ENCODE measurements at regions not wholly inside any gene's neighbourhood (a gene's known extent, or its start where the extent isn't known, plus 50 kb on each side); places are given as distances from the start of the nearest gene placed in this dataset.

GRCh38 chr2:216802516-216803215, 57.2 kb downstream of the TNP1 start:
- no peak for DNase-seq
- intact Hi-C loops (cut with DNase I), result no loop called here
- no peak for TF ChIP-seq POLR2A (IDR thresholded peaks at IDR 0.05)
- WGBS, 3 donors, result 92 to 93% (median 92%) methylated on average over 10 of the region's 10 CpGs
- no peaks in the 10 kb centered on the region for H3K9me3 ChIP-seq
- H3K27ac ChIP-seq, result peak overlapping the region in 1 of 2 donors; percentile 26
- H3K4me3 ChIP-seq, result no peak overlapping the region
- H3K36me3 ChIP-seq, result no peaks in the 10 kb centered on the region
- no peaks in the 10 kb centered on the region for H3K27me3 ChIP-seq
- peaks cover 15% of the 10 kb centered on the region for H3K4me1 ChIP-seq (ENCODE audit: insufficient read depth)

- peak overlapping the region in 1 of 2 donors; percentile 67 for H3K27ac ChIP-seq
- H3K4me3 ChIP-seq, result no peak overlapping the region
- H3K9me3 ChIP-seq, result no peaks in the 10 kb centered on the region
- no peaks in the 10 kb centered on the region for H3K27me3 ChIP-seq
- H3K36me3 ChIP-seq, result no peaks in the 10 kb centered on the region
- TF ChIP-seq, protein P1, sequence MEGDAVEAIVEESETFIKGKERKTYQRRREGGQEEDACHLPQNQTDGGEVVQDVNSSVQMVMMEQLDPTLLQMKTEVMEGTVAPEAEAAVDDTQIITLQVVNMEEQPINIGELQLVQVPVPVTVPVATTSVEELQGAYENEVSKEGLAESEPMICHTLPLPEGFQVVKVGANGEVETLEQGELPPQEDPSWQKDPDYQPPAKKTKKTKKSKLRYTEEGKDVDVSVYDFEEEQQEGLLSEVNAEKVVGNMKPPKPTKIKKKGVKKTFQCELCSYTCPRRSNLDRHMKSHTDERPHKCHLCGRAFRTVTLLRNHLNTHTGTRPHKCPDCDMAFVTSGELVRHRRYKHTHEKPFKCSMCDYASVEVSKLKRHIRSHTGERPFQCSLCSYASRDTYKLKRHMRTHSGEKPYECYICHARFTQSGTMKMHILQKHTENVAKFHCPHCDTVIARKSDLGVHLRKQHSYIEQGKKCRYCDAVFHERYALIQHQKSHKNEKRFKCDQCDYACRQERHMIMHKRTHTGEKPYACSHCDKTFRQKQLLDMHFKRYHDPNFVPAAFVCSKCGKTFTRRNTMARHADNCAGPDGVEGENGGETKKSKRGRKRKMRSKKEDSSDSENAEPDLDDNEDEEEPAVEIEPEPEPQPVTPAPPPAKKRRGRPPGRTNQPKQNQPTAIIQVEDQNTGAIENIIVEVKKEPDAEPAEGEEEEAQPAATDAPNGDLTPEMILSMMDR (IDR thresholded peaks at IDR 0.05), result no peak
- TF ChIP-seq POLR2A (IDR thresholded peaks at IDR 0.05), result no peak
- TF ChIP-seq EP300 (IDR thresholded peaks at IDR 0.05), result no peak
- intact Hi-C loops (cut with DNase I), result no loop called here
- no peak for DNase-seq
- 17 to 22% (median 17%) methylated on average over 3 of the region's 3 CpGs for WGBS, 3 donors
- H3K4me1 ChIP-seq (ENCODE audit: insufficient read depth), result peaks cover 15% of the 10 kb centered on the region
These were observed 59.0 kb downstream of the TNP1 start for GRCh38 chr2:216800836-216801235.

DNA sequence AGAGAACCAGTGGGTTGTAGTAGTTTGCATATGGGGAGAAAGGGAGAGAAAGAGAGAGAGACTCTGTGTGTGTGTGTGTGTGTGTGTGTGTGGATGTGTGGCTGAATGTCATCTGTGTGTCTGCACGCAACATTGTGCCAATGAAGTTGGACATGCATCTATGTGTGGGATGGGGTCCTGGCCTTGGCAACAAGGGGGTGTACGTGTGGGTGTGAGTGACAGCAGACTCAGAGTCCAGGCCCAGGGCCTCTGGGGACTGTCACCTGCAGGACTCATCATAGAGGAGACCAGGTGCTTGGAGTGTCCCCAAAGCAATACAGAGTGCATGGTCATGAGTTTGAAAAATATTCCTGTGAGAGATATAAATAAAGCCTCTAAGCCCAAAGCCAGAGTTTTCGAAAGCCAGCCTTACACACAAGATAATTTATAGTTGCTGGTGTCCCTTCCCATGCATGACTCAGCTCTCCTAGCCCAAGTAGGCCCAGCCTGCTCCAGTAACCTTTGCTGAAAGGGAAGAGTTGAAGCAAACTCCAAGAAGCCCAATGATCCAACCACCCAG, 59.9 kb downstream of the TNP1 start:
- Histone ChIP-seq H3K36me3 (no peaks in the 10 kb centered on the region), H3K4me3 (no peak overlapping the region), H3K27me3 (no peaks in the 10 kb centered on the region), H3K27ac (peak overlapping the region in 1 of 2 donors; percentile 67), H3K4me1 (ENCODE audit: insufficient read depth) (peaks cover 15% of the 10 kb centered on the region), H3K9me3 (no peaks in the 10 kb centered on the region)
- intact Hi-C loops (cut with DNase I), result no loop called here
- 51 to 63% (median 61%) methylated on average over 3 of the region's 3 CpGs for WGBS, 3 donors
- DNase-seq, result peak in 3 of 5 donors; percentile 45 to 73 (median 58)
- TF ChIP-seq EP300 (IDR thresholded peaks at IDR 0.05) (no peak), POLR2A (IDR thresholded peaks at IDR 0.05) (no peak)
- TF ChIP-seq, protein P1 (IDR thresholded peaks at IDR 0.05), result no peak

DNA sequence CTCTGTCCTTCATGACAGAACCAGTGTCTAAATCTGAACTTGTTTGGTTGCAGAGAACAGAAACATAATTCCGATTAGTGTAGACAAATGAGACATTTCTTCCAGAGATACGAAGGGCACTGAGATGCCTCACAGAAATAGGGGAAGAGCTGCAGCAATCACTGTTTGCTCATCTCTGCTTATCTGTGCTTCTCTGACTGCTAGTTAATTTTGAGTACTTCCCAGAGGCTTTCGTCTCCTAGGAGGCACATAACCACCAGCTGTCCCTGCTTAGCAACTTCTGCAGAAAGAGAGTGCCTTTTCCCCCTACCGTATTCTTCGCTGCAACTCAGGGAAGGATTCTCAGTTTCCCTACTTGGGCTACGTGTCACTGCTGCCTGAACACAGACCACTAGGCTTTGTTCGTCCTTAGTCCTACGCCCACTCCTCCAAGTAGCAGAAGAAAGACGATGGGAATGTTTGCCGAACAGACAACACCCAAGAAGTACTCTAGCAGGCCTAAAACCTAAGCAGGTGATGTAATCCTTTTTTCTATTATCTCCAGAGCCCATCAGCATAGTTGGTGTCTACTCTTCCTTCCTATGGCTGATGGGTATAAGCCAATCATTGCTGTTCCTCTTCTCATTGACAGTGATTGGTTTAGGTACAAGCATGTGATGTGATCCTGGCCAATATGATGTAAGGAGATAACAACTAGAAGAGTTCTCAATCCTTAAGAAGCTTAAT, 63.6 kb downstream of the TNP1 start:
- Histone ChIP-seq H3K4me1 (ENCODE audit: insufficient read depth) (peaks cover 16% of the 10 kb centered on the region), H3K27me3 (no peaks in the 10 kb centered on the region), H3K4me3 (no peak overlapping the region), H3K36me3 (no peaks in the 10 kb centered on the region), H3K27ac (no peak overlapping the region), H3K9me3 (no peaks in the 10 kb centered on the region)
- intact Hi-C loops (cut with DNase I), result no loop called here
- TF ChIP-seq POLR2A (IDR thresholded peaks at IDR 0.05) (no peak), EP300 (IDR thresholded peaks at IDR 0.05) (no peak)
- TF ChIP-seq, protein P1 (IDR thresholded peaks at IDR 0.05), result no peak
- DNase-seq, result no peak
- WGBS, 3 donors, result 89 to 92% (median 91%) methylated on average over 10 of the region's 10 CpGs
